ENCODE measurements at regions not wholly inside any gene's neighbourhood (a gene's known extent, or its start where the extent isn't known, plus 50 kb on each side); places are given as distances from the start of the nearest gene placed in this dataset.
"Not testable (repeated sequence)": the region's sequence is repeated elsewhere in the genome, so short reads cannot be mapped to it uniquely, and the experiment has no call there.

GRCh38 chr15:66976106-66976640, 89.2 kb upstream of the SMAD3 start:
- TF ChIP-seq TCF7L2 (IDR thresholded peaks at IDR 0.05; ENCODE audit: low read depth, low read length); NR2C2 (CRISPR knock-in tag; IDR thresholded peaks at IDR 0.05); NR2C2 (tag; IDR thresholded peaks at IDR 0.05); HNRNPK (IDR thresholded peaks at IDR 0.05; ENCODE audit: low read depth, low read length, poor library complexity, severe bottlenecking); ZBTB1 (CRISPR knock-in tag; IDR thresholded peaks at IDR 0.05; ENCODE audit: borderline replicate concordance, low read depth); HDAC6 (IDR thresholded peaks at IDR 0.05; ENCODE audit: low read depth, low read length): not testable (repeated sequence)
- TF ChIP-seq CTCF (IDR thresholded peaks at IDR 0.05 in 2 of 3, conservative IDR thresholded peaks at IDR 0.05 in 1 of 3; ENCODE audit: insufficient read depth in 2 of 3, low read depth in 1 of 3, low read length in 3 of 3), result peak in 1 of 3 experiments; percentile 12; a peak in 1 of 6 replicates
